ENCODE measurements at regions not wholly inside any gene's neighbourhood (a gene's known extent, or its start where the extent isn't known, plus 50 kb on each side); places are given as distances from the start of the nearest gene placed in this dataset.

GRCh38 chr9:84583866-84584265 is 85.7 kb upstream of the NTRK2 start:
- Histone ChIP-seq H4K5ac (ENCODE audit: insufficient read length, low read depth, low read length) (no peak overlapping the region), H3K4me2 (ENCODE audit: insufficient read depth in 1 of 2, low read depth in 2 of 2, low read length in 2 of 2) (no peak overlapping the region), H2BK12ac (ENCODE audit: low read depth, low read length) (no peak overlapping the region), H3K27ac (ENCODE audit: low read depth, low read length) (no peak overlapping the region), H3K23ac (ENCODE audit: insufficient read length) (no peak overlapping the region), H3K56ac (replicated peaks; ENCODE audit: insufficient read length, low read depth, low read length) (no peak overlapping the region), H2AK5ac (ENCODE audit: low read depth, low read length) (no peak overlapping the region), H2BK20ac (ENCODE audit: low read length) (no peak overlapping the region), H4K8ac (ENCODE audit: extremely low read depth, insufficient read depth, low read length) (no peak overlapping the region), H3K4me3 (ENCODE audit: extremely low read depth in 1 of 4, insufficient read depth in 2 of 4, low read depth in 3 of 4, low read length in 4 of 4) (no peak overlapping the region), H3K9ac (replicated peaks in 1 of 4; ENCODE audit: extremely low read depth in 1 of 4, low read depth in 3 of 4, low read length in 3 of 4) (no peak overlapping the region), H2BK15ac (ENCODE audit: low read length) (no peak overlapping the region), H3K23me2 (ENCODE audit: low read depth, low read length) (no peaks in the 10 kb centered on the region), H3K14ac (ENCODE audit: insufficient read length) (no peak overlapping the region), H3K79me1 (ENCODE audit: low read depth, low read length) (no peaks in the 10 kb centered on the region), H4K20me1 (replicated peaks in 1 of 2; ENCODE audit: control insufficient read depth in 1 of 2, insufficient read depth in 2 of 2, low read length in 2 of 2) (no peaks in the 10 kb centered on the region), H3K18ac (ENCODE audit: extremely low read depth, low read length) (no peak overlapping the region), H3K4ac (replicated peaks; ENCODE audit: insufficient read length, low read depth, low read length) (no peak overlapping the region), H3K4me1 (replicated peaks in 1 of 4; ENCODE audit: control insufficient read depth in 3 of 4, insufficient read depth in 4 of 4, low read length in 3 of 4) (no peaks in the 10 kb centered on the region), H3K9me3 (ENCODE audit: insufficient read depth in 2 of 2, low read depth in 1 of 2, low read length in 1 of 2) (no peaks in the 10 kb centered on the region), H3K36me3 (ENCODE audit: control insufficient read depth in 2 of 4, insufficient read depth in 4 of 4, low read length in 3 of 4) (no peaks in the 10 kb centered on the region), H2BK5ac (ENCODE audit: low read depth, low read length) (no peak overlapping the region), H2BK120ac (replicated peaks; ENCODE audit: low read depth, low read length) (no peak overlapping the region), H2AFZ (ENCODE audit: low read length) (0 out of 2 replicates have a peak overlapping the region, but pooled peaks have one; percentile 36), H3K27me3 (replicated peaks in 1 of 4; ENCODE audit: control insufficient read depth in 3 of 4, extremely low read depth in 1 of 4, insufficient read depth in 3 of 4, low read length in 3 of 4) (no peaks in the 10 kb centered on the region), H3K79me2 (ENCODE audit: control insufficient read depth in 1 of 2, insufficient read depth in 2 of 2, low read length in 2 of 2) (no peaks in the 10 kb centered on the region), H4K91ac (replicated peaks; ENCODE audit: insufficient read length, low read length) (no peak overlapping the region)
- DNase-seq (ENCODE audit: low read depth in 1 of 2, low spot score in 2 of 2) (no peak), FAIRE-seq (no peak)
- CTCF ChIA-PET (ENCODE audit: partially characterized antibody): interaction anchor here (0.8 kb wide), 1 partner anchor 200 kb away, joined by 3 read pairs; no protein-coding TSS in a partner anchor
- 95% methylated on average over 2 of the region's 2 CpGs; no CpG with 5 or more reads in 1 of the 2 experiments for WGBS, 2 experiments (ENCODE audit: extremely low coverage in 1 of 2, insufficient coverage in 1 of 2, insufficient read length in 1 of 2, insufficient replicate concordance in 2 of 2, low coverage in 1 of 2, low lambda C conversion rate in 2 of 2, missing lambda C conversion rate in 1 of 2)
- POLR2A ChIA-PET (ENCODE audit: partially characterized antibody): no interaction called here
- no peak for TF ChIP-seq FOSL1 (IDR thresholded peaks at IDR 0.05; ENCODE audit: insufficient read depth, low read depth, low read length)
- no peak for TF ChIP-seq CHD2 (IDR thresholded peaks at IDR 0.05; ENCODE audit: low read length)
- no peak for TF ChIP-seq POLR2AphosphoS5 (IDR thresholded peaks at IDR 0.05; ENCODE audit: low read depth, low read length)
- no peak for TF ChIP-seq SIX5 (IDR thresholded peaks at IDR 0.05; ENCODE audit: low read depth, low read length)
- no peak for TF ChIP-seq POLR2A (IDR thresholded peaks at IDR 0.05; ENCODE audit: control extremely low read depth in 1 of 2, low read depth in 2 of 2, low read length in 2 of 2)

All from H1 (cell line).